ENCODE measurements at regions not wholly inside any gene's neighbourhood (a gene's known extent, or its start where the extent isn't known, plus 50 kb on each side); places are given as distances from the start of the nearest gene placed in this dataset.

DNA sequence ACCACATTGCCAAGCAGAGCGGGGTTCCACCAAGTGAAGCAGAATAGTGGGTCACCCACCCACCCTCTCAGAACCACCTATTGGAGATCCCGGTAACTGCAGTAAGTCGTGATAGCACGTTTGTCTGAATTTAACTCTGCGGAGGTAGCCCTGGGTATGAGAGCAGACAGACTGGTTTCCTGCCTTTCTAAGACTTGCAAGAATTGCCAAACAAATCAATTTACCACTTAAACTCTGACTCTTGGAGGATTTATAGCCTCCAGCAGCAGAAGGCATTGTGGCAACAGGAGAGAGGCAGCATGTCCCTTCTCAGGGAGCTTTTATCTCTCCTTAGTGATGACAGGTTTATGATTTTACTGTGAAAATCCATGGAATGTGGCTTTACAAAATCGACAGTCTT lies 287.9 kb upstream of the FMN2 start:
- TF ChIP-seq, protein P1, sequence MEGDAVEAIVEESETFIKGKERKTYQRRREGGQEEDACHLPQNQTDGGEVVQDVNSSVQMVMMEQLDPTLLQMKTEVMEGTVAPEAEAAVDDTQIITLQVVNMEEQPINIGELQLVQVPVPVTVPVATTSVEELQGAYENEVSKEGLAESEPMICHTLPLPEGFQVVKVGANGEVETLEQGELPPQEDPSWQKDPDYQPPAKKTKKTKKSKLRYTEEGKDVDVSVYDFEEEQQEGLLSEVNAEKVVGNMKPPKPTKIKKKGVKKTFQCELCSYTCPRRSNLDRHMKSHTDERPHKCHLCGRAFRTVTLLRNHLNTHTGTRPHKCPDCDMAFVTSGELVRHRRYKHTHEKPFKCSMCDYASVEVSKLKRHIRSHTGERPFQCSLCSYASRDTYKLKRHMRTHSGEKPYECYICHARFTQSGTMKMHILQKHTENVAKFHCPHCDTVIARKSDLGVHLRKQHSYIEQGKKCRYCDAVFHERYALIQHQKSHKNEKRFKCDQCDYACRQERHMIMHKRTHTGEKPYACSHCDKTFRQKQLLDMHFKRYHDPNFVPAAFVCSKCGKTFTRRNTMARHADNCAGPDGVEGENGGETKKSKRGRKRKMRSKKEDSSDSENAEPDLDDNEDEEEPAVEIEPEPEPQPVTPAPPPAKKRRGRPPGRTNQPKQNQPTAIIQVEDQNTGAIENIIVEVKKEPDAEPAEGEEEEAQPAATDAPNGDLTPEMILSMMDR (IDR thresholded peaks at IDR 0.05): no peak
- no peak for TF ChIP-seq POLR2A (IDR thresholded peaks at IDR 0.05)
